GM12892 (cell line): ENCODE measurements at regions not wholly inside any gene's neighbourhood (a gene's known extent, or its start where the extent isn't known, plus 50 kb on each side); places are given as distances from the start of the nearest gene placed in this dataset.

Experiments
- POLR2A ChIP-seq: IDR thresholded peaks from 2 replicates; pipeline ENCODE4 v1.6.1; 2011; ENCODE audit warnings: low read depth, low read length, control low read depth
- POLR2AphosphoS5 ChIP-seq: IDR thresholded peaks from 2 replicates; pipeline ENCODE4 v1.6.1; 2011; ENCODE audit warnings: low read depth, low read length, control low read depth

DNA sequence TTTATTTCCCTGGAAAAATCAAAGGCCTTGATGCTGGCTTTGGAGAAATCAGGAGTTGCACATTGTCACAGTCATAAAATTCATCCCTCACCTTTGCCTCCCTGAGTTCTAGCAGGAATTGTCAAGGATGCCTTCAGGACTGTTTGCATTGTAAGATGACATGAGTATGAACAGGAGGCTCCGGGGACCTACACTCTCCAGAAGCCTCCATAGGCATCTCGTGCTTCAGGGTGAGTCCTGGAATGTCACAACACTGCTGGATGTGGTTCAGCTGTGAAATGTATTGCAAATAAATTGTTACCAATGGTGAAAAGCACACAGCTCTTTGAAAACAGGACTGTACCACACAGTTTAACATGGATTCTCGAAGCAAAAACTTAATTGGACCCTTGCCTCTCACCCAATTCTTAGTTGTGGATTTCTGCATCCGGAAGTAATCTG is 535.4 kb upstream of the C16orf82 start:
- TF ChIP-seq POLR2AphosphoS5 = no peak
- no peak for TF ChIP-seq POLR2A
